GM19239 (cell line): ENCODE measurements at regions not wholly inside any gene's neighbourhood (a gene's known extent, or its start where the extent isn't known, plus 50 kb on each side); places are given as distances from the start of the nearest gene placed in this dataset.

Experiments
- DNase-seq: peaks from one replicate; pipeline ENCODE4 v3.0.0; 2011; ENCODE audit warnings: low spot score; ENCODE audit not compliant: insufficient read length
- FAIRE-seq: peaks from 2 replicates; lab custom pipeline; 2011; peaks lifted over from hg19 to GRCh38; lab: Jason Lieb, UNC

DNA sequence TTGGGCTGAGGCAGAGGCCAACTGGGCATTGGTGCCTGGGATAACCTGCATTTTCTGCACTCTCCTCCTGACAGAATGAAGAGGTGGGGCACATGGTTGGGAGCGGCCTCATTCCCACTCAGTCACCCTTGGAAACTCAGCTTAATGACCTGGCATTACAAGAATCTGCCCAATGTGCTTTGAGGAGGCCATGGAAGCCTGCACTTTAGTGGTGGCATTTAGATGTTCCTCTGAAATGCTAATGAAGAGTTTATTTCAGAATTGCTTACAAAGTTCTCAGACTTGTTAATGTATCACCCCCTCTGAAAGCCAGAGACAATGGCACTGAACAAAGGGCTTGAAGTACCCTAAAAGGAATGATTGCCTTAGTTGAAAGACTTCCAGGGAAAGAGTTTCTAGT is 71.4 kb upstream of the PARP11 start:
- DNase-seq = no peak
- FAIRE-seq = no peak

DNA sequence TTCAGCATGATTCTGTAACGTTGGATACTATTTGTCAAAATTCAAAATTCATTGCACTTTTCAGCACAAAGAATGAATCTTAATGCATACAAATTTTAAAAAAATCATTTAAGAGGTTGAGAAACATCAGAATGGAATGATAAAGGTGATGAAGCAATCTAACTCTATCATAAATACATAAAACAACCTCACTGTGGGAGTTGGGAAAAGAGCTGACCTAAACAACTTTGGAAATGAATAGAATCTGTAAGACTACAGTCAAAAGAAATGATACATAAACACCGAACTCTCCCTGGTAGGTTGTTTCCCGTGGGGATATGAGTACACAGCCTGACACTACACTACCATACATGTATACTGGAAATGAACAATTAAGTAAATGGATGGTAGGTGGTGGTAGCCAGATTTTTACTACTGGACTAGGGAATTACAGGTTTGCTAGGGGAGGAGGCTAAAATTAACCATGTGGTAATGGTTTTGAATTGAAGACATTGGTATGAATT is 64.9 kb upstream of the PARP11 start:
- no peak for FAIRE-seq
- DNase-seq = no peak

DNA sequence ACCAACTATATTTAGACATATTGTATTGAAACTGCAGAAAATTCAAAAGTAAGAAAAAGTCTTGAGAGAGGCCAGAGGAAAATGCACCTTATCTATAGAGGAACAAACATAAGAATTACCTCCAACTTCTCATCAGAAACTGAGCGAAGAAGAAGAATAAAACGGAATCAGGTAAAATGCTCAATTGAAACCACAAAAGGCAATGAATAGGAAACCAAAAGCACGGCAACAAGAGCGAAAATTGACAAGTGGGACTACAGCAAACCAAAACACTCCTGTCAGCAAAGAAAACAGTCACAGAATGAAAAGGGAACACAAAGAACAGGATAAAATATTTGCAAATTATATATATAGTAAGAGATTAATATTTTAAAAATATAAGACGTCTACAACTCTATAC is 61.9 kb upstream of the PARP11 start:
- FAIRE-seq = no peak

DNA sequence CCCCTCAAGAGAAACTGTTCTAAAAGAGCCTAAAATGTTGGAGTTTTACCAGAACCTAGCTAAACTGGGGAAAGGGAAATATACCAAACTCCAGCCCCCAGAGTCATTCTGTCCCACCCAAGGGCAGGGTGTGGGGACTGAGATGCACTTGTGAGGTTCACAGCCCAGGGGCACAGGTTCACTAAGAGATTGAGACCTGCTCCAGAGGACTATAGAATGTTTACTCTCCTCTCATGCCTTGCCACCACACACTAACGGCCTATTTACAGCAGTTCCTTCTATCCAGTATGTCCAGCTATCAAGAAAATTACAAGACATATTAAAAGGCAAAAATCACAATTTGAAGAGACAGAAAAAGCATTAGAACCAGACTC is 60.6 kb upstream of the PARP11 start:
- FAIRE-seq (no peak), DNase-seq (no peak)

More for the DNA sequence above, 61.9 kb upstream of the PARP11 start:
- no peak for DNase-seq

DNA sequence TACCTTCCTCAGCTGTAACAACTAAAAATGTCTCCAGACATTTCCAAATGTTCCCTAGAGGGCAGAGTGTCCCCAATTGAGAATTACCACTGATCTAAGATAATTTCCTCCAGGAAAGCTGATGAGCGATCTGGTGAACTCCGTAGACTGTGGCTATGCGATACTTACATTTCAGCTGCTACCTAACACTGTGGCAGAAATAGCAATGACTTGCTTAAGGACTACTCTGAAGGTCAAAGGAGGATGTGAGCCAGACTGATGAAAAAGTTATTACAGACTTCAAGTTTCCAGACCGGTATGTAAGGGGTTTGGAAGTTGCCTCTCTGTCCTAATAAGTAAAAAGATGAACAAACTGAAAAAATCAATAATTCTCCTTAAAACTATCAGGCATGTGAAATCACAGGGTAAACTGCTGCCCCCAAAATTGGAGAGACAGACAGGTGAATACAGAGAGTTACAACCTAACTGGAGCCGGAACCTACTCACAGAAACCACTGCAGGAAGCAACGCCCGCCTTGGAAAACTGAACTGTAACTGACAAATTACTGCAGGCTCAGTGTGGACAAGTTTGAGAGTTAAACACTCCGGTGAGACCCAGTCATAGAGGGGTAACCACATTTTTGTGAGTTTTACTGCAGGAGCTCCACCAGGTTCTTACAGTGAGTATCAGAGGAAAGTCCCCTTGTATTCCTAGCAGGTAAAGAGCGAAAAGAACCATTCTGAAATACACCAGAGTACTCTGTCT is 60.0 kb upstream of the PARP11 start:
- DNase-seq (no peak), FAIRE-seq (no peak)

DNA sequence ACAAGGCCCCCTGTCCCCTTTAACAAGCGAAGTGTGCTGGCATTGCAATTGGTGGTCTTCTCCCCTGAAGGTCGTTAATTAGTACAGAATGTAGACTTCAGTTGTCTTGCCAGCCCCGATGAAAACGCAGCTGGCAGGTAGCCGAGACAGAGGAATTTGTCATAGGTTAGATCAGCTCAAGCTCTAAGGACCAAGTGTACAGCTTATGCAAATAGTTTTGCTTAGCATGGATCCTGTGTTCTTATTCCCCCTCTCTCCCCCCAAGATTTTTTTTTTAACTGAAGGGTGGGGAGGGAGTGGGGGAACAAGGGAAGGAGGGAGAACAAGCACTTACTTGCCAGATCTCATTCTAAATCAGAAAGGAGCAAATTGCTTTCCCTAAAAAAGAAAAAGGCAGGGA is 58.6 kb upstream of the PARP11 start:
- FAIRE-seq = no peak
- DNase-seq = no peak

DNA sequence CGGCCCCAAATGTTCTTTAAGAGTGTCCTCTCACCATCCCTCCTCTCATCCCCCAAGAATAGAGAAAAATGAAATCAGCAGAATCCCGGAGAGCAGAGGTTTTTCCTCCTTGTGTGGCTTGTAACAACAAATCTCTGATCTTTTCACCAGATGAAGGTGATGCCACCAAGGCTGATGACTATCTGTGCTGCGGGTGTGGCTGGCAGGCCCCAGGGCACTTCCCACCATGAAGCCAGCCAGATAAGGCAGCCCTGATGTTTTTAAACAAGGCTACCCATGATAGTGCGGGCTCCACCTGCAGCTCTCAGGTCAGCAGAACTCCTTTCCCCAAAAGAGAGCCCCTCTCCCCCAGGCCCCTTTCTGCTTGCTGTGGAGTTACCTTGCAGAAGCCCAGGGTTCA is 58.0 kb upstream of the PARP11 start:
- FAIRE-seq (no peak), DNase-seq (no peak)

DNA sequence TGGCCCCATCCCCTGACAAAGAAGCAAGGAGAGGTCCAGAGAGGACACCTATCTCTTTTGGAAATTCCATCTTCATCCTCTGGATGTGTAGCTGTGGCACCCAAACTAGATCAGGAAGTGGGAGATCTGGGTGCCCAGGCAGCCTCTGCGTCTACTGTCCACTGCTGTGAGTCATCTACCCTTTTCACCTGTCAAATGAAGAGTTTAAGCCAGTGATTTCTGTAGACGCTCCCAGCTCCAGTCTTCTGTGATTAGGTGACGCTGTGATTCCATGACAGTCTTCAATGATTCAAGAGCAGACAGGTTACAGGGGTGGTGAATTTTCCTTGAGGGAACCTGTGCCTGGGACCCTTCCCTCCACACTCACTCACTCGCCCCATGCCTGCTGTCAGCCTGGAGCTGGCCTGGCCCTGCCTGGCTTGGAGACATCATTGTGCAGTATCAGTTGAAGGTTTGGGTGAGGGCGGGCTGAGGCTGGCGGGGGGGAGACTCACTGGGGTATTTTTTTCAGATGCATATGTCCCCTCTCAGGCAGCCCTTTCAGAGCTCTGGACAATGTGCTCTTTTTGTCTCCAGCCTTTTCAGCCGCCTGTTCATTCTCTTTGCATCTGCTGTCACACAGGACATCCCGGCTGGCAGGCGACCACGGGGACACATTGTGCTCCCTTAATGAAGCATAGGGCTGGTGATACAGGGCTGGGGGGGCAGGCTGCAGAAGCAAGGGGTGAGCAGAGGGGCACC is 56.8 kb upstream of the PARP11 start:
- no peak for FAIRE-seq

DNA sequence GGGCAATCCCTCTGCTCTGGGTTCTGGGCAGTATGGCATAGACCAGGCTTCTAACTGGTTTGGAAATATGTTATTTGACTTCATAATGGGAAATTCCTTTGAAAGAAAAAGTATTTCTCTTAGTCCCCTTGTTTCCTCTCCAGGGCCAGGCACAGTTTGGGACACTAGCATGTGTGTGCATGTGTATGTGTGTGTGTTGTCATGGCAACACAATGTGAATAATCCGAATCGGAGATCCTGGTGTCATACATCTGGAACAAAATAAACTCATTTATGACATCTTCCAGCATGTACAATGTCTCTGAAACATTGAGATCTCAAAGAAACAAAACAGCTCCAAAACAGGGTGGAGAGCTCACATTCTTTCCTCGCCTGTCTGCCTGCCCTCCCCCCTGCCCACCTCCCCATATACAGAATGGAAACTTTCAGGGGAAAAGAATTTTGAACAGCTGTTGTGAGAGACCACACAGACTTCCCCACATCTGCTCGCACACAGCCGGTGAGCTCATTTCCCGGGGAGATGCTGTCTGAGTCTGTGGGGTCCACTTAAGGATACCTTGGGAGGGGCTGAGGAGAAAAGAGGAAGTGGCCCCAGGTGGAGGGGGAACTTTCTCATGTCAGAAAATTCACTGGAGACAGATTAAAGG is 55.5 kb upstream of the PARP11 start:
- FAIRE-seq (no peak), DNase-seq (no peak)

More for the DNA sequence above, 56.8 kb upstream of the PARP11 start:
- DNase-seq = no peak

DNA sequence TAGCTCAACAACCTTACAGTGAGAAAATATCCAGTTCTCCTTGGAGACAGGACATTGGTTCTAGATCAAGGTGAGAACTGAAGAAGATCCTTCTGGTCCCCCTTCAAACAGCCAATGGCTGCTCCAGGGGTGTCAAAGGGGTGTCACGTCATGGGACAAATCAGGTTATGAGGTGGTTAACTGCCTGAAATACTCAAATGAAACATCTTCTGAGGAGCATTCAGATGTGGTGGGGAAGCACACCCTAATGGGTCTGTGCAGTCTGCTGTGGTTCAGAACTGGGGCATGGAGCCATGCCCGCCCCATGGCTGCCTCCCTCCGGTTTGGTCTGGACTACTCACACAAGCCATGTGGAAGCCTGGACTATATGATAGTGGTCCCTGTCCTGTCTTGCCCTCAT is 52.4 kb upstream of the PARP11 start:
- FAIRE-seq (no peak), DNase-seq (no peak)

DNA sequence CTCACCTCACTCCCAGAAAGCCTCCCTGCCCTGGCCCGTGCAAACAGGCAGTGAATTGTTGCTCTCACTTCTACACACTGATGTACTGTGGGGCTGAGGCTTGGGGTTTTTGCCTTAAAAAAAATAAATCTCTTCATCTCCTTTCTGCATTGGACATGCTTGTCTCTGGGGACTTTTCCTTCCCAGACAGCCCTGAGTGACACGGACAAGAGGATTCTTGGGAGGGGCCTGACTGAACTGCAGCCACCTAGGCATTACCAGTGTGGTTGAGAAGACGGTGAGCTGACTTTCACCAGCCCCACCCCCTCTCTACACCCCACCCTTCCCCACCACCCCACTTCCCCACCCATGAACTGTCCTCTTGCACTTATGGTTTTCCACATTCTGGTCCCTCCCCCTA is 51.6 kb upstream of the PARP11 start:
- FAIRE-seq (no peak), DNase-seq (no peak)

DNA sequence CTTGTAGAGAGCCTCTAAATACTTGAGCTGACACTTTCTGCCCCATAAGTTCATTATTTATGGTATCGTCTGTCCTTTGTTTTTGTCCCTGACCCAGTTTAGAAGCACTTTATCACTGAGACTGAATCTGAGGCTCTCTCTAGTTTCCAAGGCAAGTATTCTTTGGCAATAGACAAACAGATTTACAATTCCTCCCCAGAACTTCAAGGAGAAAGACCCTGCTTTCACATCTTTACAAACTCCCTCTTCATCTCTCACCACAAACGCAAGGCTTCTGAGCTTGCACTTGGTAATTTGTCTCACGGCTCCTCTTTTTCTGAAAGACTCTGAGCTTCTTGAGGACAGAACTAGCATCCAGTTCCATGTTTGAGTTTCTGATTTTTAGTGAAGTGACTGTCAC is 49.8 kb upstream of the PARP11 start:
- FAIRE-seq (no peak), DNase-seq (no peak)
